ENCODE measurements at regions not wholly inside any gene's neighbourhood (a gene's known extent, or its start where the extent isn't known, plus 50 kb on each side); places are given as distances from the start of the nearest gene placed in this dataset.

- H3K9me3 ChIP-seq (ENCODE audit: control insufficient read depth in 4 of 4, low read length in 3 of 4) = peaks cover 4 to 6% (median 5%) of the 10 kb centered on the region in 4 donors
- TF ChIP-seq MAX (IDR thresholded peaks at IDR 0.05) = no peak
- TF ChIP-seq CTCF (IDR thresholded peaks at IDR 0.05; ENCODE audit: low read depth, low read length, missing input control) = no peak
- no peak for TF ChIP-seq JUND (IDR thresholded peaks at IDR 0.05)
- no peak for TF ChIP-seq NR2F2 (IDR thresholded peaks at IDR 0.05)
- TF ChIP-seq EGR1 (IDR thresholded peaks at IDR 0.05; ENCODE audit: low read depth in 2 of 2) = no peak
- TF ChIP-seq RAD21 (IDR thresholded peaks at IDR 0.05) = no peak
- no peak for TF ChIP-seq YY1 (IDR thresholded peaks at IDR 0.05)
- TF ChIP-seq TAF1 (conservative IDR thresholded peaks at IDR 0.05) = no peak
- no peak for TF ChIP-seq REST (IDR thresholded peaks at IDR 0.05)
- no peak for TF ChIP-seq FOXA1 (IDR thresholded peaks at IDR 0.05)
- no peak for TF ChIP-seq FOXA2 (IDR thresholded peaks at IDR 0.05)
- TF ChIP-seq ZBTB33 (IDR thresholded peaks at IDR 0.05) = no peak
- TF ChIP-seq GABPA (IDR thresholded peaks at IDR 0.05 in 1 of 2, conservative IDR thresholded peaks at IDR 0.05 in 1 of 2) = no peak
- TF ChIP-seq RXRA (IDR thresholded peaks at IDR 0.05) = no peak
- TF ChIP-seq HNF4G (IDR thresholded peaks at IDR 0.05) = no peak
- TF ChIP-seq ATF3 (IDR thresholded peaks at IDR 0.05) = no peak
- no peak for TF ChIP-seq SP1 (IDR thresholded peaks at IDR 0.05)
- H3K9ac ChIP-seq (ENCODE audit: low read depth in 1 of 2, low read length in 2 of 2) = no peak overlapping the region
- H3K4me3 ChIP-seq (ENCODE audit: low read depth in 1 of 3, low read length in 3 of 3) = no peak overlapping the region
- H3K27ac ChIP-seq (ENCODE audit: low read depth in 1 of 2, low read length in 2 of 2) = no peak overlapping the region
- whole genome bisulfite sequencing = 79% methylated on average over 3 of the region's 3 CpGs
- no peaks in the 10 kb centered on the region for H3K27me3 ChIP-seq (ENCODE audit: control insufficient read depth in 4 of 4, insufficient read depth in 4 of 4, low read length in 3 of 4)
- no peak for DNase-seq (ENCODE audit: low spot score)
- no peaks in the 10 kb centered on the region for H3K4me1 ChIP-seq (ENCODE audit: control insufficient read depth in 4 of 4, insufficient read depth in 4 of 4, low read length in 3 of 4)
- no peaks in the 10 kb centered on the region for H3K36me3 ChIP-seq (ENCODE audit: control insufficient read depth in 4 of 4, insufficient read depth in 3 of 4, low read depth in 1 of 4, low read length in 3 of 4)
Observed at GRCh38 chr6:78559056-78559455, 308.3 kb upstream of the IRAK1BP1 start.

- TF ChIP-seq FOXA2 (IDR thresholded peaks at IDR 0.05) = no peak
- TF ChIP-seq EGR1 (IDR thresholded peaks at IDR 0.05; ENCODE audit: low read depth in 2 of 2) = no peak
- H3K4me1 ChIP-seq (ENCODE audit: control insufficient read depth in 4 of 4, insufficient read depth in 4 of 4, low read length in 3 of 4) = no peaks in the 10 kb centered on the region
- no peak overlapping the region for H3K4me3 ChIP-seq (ENCODE audit: low read depth in 1 of 3, low read length in 3 of 3)
- no peak overlapping the region for H3K9ac ChIP-seq (ENCODE audit: low read depth in 1 of 2, low read length in 2 of 2)
- H3K27me3 ChIP-seq (ENCODE audit: control insufficient read depth in 4 of 4, insufficient read depth in 4 of 4, low read length in 3 of 4) = no peaks in the 10 kb centered on the region
- no peak for DNase-seq (ENCODE audit: low spot score)
- no peak overlapping the region for H3K27ac ChIP-seq (ENCODE audit: low read depth in 1 of 2, low read length in 2 of 2)
- peaks cover 0 to 4% (median 2%) of the 10 kb centered on the region in 4 donors for H3K9me3 ChIP-seq (ENCODE audit: control insufficient read depth in 4 of 4, low read length in 3 of 4)
- no peaks in the 10 kb centered on the region for H3K36me3 ChIP-seq (ENCODE audit: control insufficient read depth in 4 of 4, insufficient read depth in 3 of 4, low read depth in 1 of 4, low read length in 3 of 4)
Observed at GRCh38 chr6:78561015-78561414, 306.3 kb upstream of the IRAK1BP1 start.
